Amygdala (tissue), 56 donors: ENCODE measurements at regions not wholly inside any gene's neighbourhood (a gene's known extent, or its start where the extent isn't known, plus 50 kb on each side); places are given as distances from the start of the nearest gene placed in this dataset.

Source experiments
- DNase-seq, 56 donors: peaks; one replicate each; lab custom pipeline; 2025; lab: John Stamatoyannopoulos, UW

GRCh38 chr3:6223572-6223971, 637.3 kb upstream of the GRM7 start:
- DNase-seq: no peak

GRCh38 chr3:6228958-6229683, 631.8 kb upstream of the GRM7 start:
- DNase-seq: no peak

GRCh38 chr3:6229778-6230410, 631.0 kb upstream of the GRM7 start:
- DNase-seq: no peak

- no peak for DNase-seq
These were observed 618.8 kb upstream of the GRM7 start for GRCh38 chr3:6242104-6242503.

- DNase-seq: no peak
These were observed 612.4 kb upstream of the GRM7 start for GRCh38 chr3:6248528-6248927.

GRCh38 chr3:6249679-6250078, 611.2 kb upstream of the GRM7 start:
- no peak for DNase-seq

GRCh38 chr3:6250167-6250566, 610.7 kb upstream of the GRM7 start:
- DNase-seq: no peak

GRCh38 chr3:6251612-6252400, 609.1 kb upstream of the GRM7 start:
- DNase-seq: no peak

- no peak for DNase-seq
These were observed 606.4 kb upstream of the GRM7 start for GRCh38 chr3:6254490-6254889.

GRCh38 chr3:6255229-6255628, 605.7 kb upstream of the GRM7 start:
- DNase-seq: no peak

- DNase-seq: no peak
These were observed 600.2 kb upstream of the GRM7 start for GRCh38 chr3:6260551-6261191.

GRCh38 chr3:6262010-6262409, 598.9 kb upstream of the GRM7 start:
- DNase-seq: no peak

GRCh38 chr3:6264036-6264435, 596.9 kb upstream of the GRM7 start:
- no peak for DNase-seq

- DNase-seq: no peak
These were observed 596.0 kb upstream of the GRM7 start for GRCh38 chr3:6264906-6265305.

- no peak for DNase-seq
These were observed 594.8 kb upstream of the GRM7 start for GRCh38 chr3:6266135-6266534.

- DNase-seq: no peak
These were observed 587.0 kb upstream of the GRM7 start for GRCh38 chr3:6273878-6274277.

- no peak for DNase-seq
These were observed 579.3 kb upstream of the GRM7 start for GRCh38 chr3:6281662-6282061.

- no peak for DNase-seq
These were observed 578.0 kb upstream of the GRM7 start for GRCh38 chr3:6282918-6283317.

GRCh38 chr3:6287088-6287875, 573.6 kb upstream of the GRM7 start:
- DNase-seq: no peak

GRCh38 chr3:6301626-6302025, 559.3 kb upstream of the GRM7 start:
- DNase-seq: no peak
